DOHH2 (cell line): ENCODE measurements at regions not wholly inside any gene's neighbourhood (a gene's known extent, or its start where the extent isn't known, plus 50 kb on each side); places are given as distances from the start of the nearest gene placed in this dataset.
"Not testable (repeated sequence)": the region's sequence is repeated elsewhere in the genome, so short reads cannot be mapped to it uniquely, and the experiment has no call there.

Experiments
- H3F3A ChIP-seq: fragments of 200-600 bp; sonication (generic), shearing (Covaris generic); 2 replicates; pipeline ENCODE4 v1.6.0; 2016; ENCODE audit warnings: antibody characterized with exemption, mild to moderate bottlenecking; ENCODE audit not compliant: control insufficient read depth, insufficient read depth
- H3K27ac ChIP-seq: fragments of 200-600 bp; sonication (generic); 2 replicates; pipeline ENCODE4 v1.5.1; 2014; ENCODE audit warnings: low read depth, mild to moderate bottlenecking, low read length, moderate library complexity
- H3K27me3 ChIP-seq: fragments of 200-600 bp; sonication (generic); 2 replicates; pipeline ENCODE4 v1.6.1; 2014; ENCODE audit warnings: mild to moderate bottlenecking, low read length, mixed read lengths; ENCODE audit not compliant: control insufficient read depth
- H3K36me3 ChIP-seq: fragments of 200-600 bp; sonication (generic); 2 replicates; pipeline ENCODE4 v1.6.1; 2014; ENCODE audit warnings: mild to moderate bottlenecking, low read length, moderate library complexity, mixed read lengths; ENCODE audit not compliant: control insufficient read depth
- H3K4me1 ChIP-seq: fragments of 200-600 bp; sonication (generic); 2 replicates; pipeline ENCODE4 v1.6.1; 2014; ENCODE audit warnings: mild to moderate bottlenecking, low read length, mixed read lengths; ENCODE audit not compliant: control insufficient read depth
- H3K4me2 ChIP-seq: fragments of 200-600 bp; sonication (generic); 2 replicates; pipeline ENCODE4 v1.6.0; 2014; ENCODE audit warnings: mild to moderate bottlenecking, low read length, moderate library complexity
- H3K4me3 ChIP-seq: fragments of 200-600 bp; sonication (generic); 2 replicates; pipeline ENCODE4 v1.5.1; 2014; ENCODE audit warnings: mild to moderate bottlenecking, low read length, mixed read lengths
- H3K79me2 ChIP-seq: fragments of 200-600 bp; sonication (generic); 2 replicates; pipeline ENCODE4 v1.6.1; 2014; ENCODE audit warnings: mild to moderate bottlenecking, low read length, mixed read lengths; ENCODE audit not compliant: control insufficient read depth
- H3K9me2 ChIP-seq: fragments of 200-600 bp; sonication (generic); replicated peaks from 2 replicates; pipeline ENCODE4 v1.6.1; 2014; ENCODE audit warnings: mild to moderate bottlenecking, low read length, mixed read lengths; ENCODE audit not compliant: control insufficient read depth
- H3K9me3 ChIP-seq: fragments of 200-600 bp; sonication (generic); 2 replicates; pipeline ENCODE4 v1.6.1; 2014; ENCODE audit warnings: antibody characterized with exemption, low read length, mixed read lengths; ENCODE audit not compliant: control insufficient read depth, insufficient read depth
- H4K20me1 ChIP-seq: fragments of 200-600 bp; sonication (generic); 2 replicates; pipeline ENCODE4 v1.6.0; 2014; ENCODE audit warnings: low read depth, mild to moderate bottlenecking, antibody characterized with exemption, low read length, moderate library complexity; ENCODE audit not compliant: control insufficient read depth, insufficient read depth
- EZH2phosphoT487 ChIP-seq: fragments of 200-600 bp; sonication (generic); IDR thresholded peaks from 2 replicates; pipeline ENCODE4 v1.6.1; 2017; ENCODE audit warnings: borderline replicate concordance, mild to moderate bottlenecking, antibody characterized with exemption, low read length, moderate library complexity, mixed read lengths
- TF ChIP-seq, protein P1 (sequence below): fragments of 200-600 bp; sonication (generic); IDR thresholded peaks from one replicate; pipeline ENCODE4 v1.5.1; 2014; ENCODE audit warnings: antibody characterized with exemption, mild to moderate bottlenecking, low read depth, low read length; ENCODE audit not compliant: poor library complexity, severe bottlenecking

DNA sequence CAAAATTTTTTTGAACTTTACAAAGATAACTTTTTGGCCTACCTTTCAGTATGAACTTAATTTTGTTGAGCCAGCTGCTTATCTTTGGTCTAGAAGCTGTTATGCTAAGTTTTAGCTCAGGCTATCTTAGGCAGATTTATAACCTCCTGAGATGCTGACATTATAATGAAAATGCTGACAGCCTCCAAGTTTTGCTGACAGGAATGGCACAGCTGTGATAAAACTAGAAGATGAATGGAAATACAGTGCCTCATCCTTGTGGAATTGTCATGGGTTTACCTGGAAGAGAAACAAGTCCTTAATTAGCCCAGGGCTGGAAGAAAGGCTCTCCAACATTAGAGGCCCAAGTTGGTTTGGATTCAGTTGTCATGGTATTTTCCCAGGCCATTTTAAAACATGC lies 123.3 kb downstream of the OXSM start:
- no peak overlapping the region for H3K4me3 ChIP-seq
- H4K20me1 ChIP-seq, result no peaks in the 10 kb centered on the region
- no peak overlapping the region for H3K27ac ChIP-seq
- no peaks in the 10 kb centered on the region for H3K9me2 ChIP-seq
- H3K4me1 ChIP-seq, result no peaks in the 10 kb centered on the region
- no peaks in the 10 kb centered on the region for H3K9me3 ChIP-seq
- H3K27me3 ChIP-seq, result no peaks in the 10 kb centered on the region
- H3K36me3 ChIP-seq, result no peaks in the 10 kb centered on the region
- no peak overlapping the region for H3K4me2 ChIP-seq
- H3K79me2 ChIP-seq, result no peaks in the 10 kb centered on the region
- TF ChIP-seq EZH2phosphoT487, result no peak
- TF ChIP-seq, protein P1, sequence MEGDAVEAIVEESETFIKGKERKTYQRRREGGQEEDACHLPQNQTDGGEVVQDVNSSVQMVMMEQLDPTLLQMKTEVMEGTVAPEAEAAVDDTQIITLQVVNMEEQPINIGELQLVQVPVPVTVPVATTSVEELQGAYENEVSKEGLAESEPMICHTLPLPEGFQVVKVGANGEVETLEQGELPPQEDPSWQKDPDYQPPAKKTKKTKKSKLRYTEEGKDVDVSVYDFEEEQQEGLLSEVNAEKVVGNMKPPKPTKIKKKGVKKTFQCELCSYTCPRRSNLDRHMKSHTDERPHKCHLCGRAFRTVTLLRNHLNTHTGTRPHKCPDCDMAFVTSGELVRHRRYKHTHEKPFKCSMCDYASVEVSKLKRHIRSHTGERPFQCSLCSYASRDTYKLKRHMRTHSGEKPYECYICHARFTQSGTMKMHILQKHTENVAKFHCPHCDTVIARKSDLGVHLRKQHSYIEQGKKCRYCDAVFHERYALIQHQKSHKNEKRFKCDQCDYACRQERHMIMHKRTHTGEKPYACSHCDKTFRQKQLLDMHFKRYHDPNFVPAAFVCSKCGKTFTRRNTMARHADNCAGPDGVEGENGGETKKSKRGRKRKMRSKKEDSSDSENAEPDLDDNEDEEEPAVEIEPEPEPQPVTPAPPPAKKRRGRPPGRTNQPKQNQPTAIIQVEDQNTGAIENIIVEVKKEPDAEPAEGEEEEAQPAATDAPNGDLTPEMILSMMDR, result no peak
- H3F3A ChIP-seq, result no peaks in the 10 kb centered on the region

DNA sequence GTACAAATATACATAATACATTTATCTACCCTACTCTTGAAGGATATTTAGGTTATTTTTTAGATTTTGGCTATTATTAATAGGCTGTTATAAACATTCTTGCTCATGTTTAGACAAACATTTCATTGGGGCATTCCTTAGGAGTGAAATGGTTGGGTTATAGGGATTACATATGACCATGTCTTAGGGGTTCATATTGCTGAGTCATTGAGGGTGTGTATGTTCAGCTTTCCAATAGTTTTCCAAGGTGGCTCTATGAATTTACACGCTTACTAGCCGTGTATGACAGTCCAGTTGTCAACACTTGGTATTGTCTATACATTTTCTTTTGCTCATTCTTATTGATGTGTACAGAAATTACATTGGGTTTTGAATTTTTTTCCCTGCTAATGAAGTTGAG lies 125.8 kb downstream of the OXSM start:
- no peaks in the 10 kb centered on the region for H3K79me2 ChIP-seq
- no peaks in the 10 kb centered on the region for H3K36me3 ChIP-seq
- no peaks in the 10 kb centered on the region for H4K20me1 ChIP-seq
- H3K4me2 ChIP-seq, result no peak overlapping the region
- no peaks in the 10 kb centered on the region for H3K9me3 ChIP-seq
- no peaks in the 10 kb centered on the region for H3K4me1 ChIP-seq
- no peaks in the 10 kb centered on the region for H3F3A ChIP-seq
- no peaks in the 10 kb centered on the region for H3K9me2 ChIP-seq
- no peak overlapping the region for H3K4me3 ChIP-seq
- no peaks in the 10 kb centered on the region for H3K27me3 ChIP-seq
- TF ChIP-seq, protein P1, result no peak
- no peak for TF ChIP-seq EZH2phosphoT487
- H3K27ac ChIP-seq, result no peak overlapping the region

DNA sequence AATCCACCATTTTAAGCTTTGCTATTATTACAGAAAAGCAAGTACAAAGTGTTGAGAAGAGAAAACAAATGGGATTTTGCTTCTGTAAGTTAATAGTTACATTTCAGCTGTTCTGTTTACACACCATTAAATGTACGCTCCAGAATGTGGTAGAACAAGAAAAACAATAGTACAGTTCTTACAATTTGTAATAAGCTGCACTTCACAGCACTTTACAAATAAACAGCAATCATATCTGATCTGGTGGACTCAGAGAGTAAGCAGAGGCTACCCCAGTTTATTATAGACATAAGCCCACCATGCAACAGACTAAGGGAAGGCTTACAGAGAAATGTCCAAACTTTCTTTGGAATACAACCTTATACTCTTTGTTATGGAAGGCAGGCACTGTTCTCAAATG lies 126.4 kb downstream of the OXSM start:
- Histone ChIP-seq H3K4me3 (no peak overlapping the region), H4K20me1 (no peaks in the 10 kb centered on the region), H3F3A (no peaks in the 10 kb centered on the region), H3K9me2 (no peaks in the 10 kb centered on the region), H3K4me2 (no peak overlapping the region), H3K27me3 (no peaks in the 10 kb centered on the region), H3K36me3 (no peaks in the 10 kb centered on the region), H3K79me2 (no peaks in the 10 kb centered on the region), H3K4me1 (no peaks in the 10 kb centered on the region), H3K9me3 (no peaks in the 10 kb centered on the region), H3K27ac (no peak overlapping the region)
- no peak for TF ChIP-seq EZH2phosphoT487
- TF ChIP-seq, protein P1, result no peak

DNA sequence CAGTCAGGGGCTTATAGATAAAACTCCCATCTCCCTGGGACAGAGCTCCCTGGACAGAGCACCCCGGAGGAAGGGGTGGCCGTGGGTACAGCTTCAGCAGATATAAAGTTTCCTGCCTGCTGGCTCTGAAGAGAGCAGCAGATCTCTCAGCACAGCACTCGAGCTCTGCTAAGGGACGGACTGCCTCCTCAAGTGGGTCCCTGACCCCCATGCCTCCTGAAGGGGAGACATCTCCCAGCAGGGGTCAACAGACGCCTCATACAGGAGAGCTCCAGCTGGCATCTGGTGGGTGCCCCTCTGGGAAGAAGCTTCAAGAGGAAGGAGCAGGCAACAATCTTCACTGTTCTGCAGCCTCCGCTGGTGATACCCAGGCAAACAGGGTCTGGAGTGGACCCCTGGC lies 142.1 kb downstream of the OXSM start:
- H3K4me1 ChIP-seq, H3K79me2 ChIP-seq, H3K4me2 ChIP-seq, H3K36me3 ChIP-seq, H3K4me3 ChIP-seq, H3K27me3 ChIP-seq, H3K27ac ChIP-seq, H3F3A ChIP-seq, H4K20me1 ChIP-seq, H3K9me2 ChIP-seq: not testable (repeated sequence)
- peaks cover 10% of the 10 kb centered on the region; the same call in 1 of the 2 replicates for H3K9me3 ChIP-seq
